CD4-positive, CD25-positive, alpha-beta regulatory T cell (primary cell): ENCODE measurements at regions not wholly inside any gene's neighbourhood (a gene's known extent, or its start where the extent isn't known, plus 50 kb on each side); places are given as distances from the start of the nearest gene placed in this dataset.

ENCODE experiments used
- ATAC-seq, 2 donors: fragments of 150-1000 bp; cut with Tn5 transposase; one replicate each; pipeline ENCODE4 v1.10.0; 2021; ENCODE audit warnings: low read depth in 2 of 2, moderate number of reproducible peaks in 2 of 2, moderate library complexity in 1 of 2
- DNase-seq, 3 donors: peaks; one replicate each; pipeline versions ENCODE4 v3.0.0 to v3.0.0-alpha.2; 2012 to 2022; ENCODE audit warnings: mixed read lengths in 1 of 3
- H3K27ac ChIP-seq: one replicate; pipeline ENCODE4 v1.7.0; 2013; ENCODE audit warnings: mild to moderate bottlenecking, low read length; ENCODE audit not compliant: insufficient read depth, poor library complexity, severe bottlenecking
- H3K27me3 ChIP-seq: one replicate; pipeline ENCODE4 v1.7.0; 2013; ENCODE audit warnings: low read length; ENCODE audit not compliant: control insufficient read depth, insufficient read depth
- H3K36me3 ChIP-seq: one replicate; pipeline ENCODE4 v1.7.0; 2013; ENCODE audit warnings: mild to moderate bottlenecking, low read length, moderate library complexity; ENCODE audit not compliant: control insufficient read depth, insufficient read depth
- H3K4me1 ChIP-seq: 2 replicates; pipeline ENCODE4 v1.7.0; 2013; ENCODE audit warnings: mild to moderate bottlenecking, low read length; ENCODE audit not compliant: insufficient read depth, control insufficient read depth, poor library complexity, severe bottlenecking
- H3K4me3 ChIP-seq: one replicate; pipeline ENCODE4 v1.7.0; 2013; ENCODE audit warnings: low read depth, mild to moderate bottlenecking, low read length, moderate library complexity
- H3K9me3 ChIP-seq, 2 experiments: 1 replicate in 1 of 2; 2 replicates in 1 of 2; pipeline ENCODE4 v1.7.0; 2013; ENCODE audit warnings: low read length in 2 of 2, mild to moderate bottlenecking in 1 of 2, moderate library complexity in 1 of 2; ENCODE audit not compliant: control insufficient read depth in 2 of 2
- H3K27ac Mint-ChIP-seq, 3 donors: one replicate each; pipeline ENCODE4 v1.8.0; 2020 to 2022; ENCODE audit warnings: mild to moderate bottlenecking in 3 of 3, mixed read lengths in 3 of 3, moderate library complexity in 2 of 3
- H3K27me3 Mint-ChIP-seq: one replicate; pipeline ENCODE4 v1.8.0; 2022; ENCODE audit warnings: mild to moderate bottlenecking, mixed read lengths
- H3K36me3 Mint-ChIP-seq: one replicate; pipeline ENCODE4 v1.8.0; 2020; ENCODE audit warnings: mixed read lengths
- H3K4me1 Mint-ChIP-seq, 4 donors: one replicate each; pipeline ENCODE4 v1.8.0; 2020 to 2022; ENCODE audit warnings: mixed read lengths in 4 of 4, mild to moderate bottlenecking in 1 of 4
- H3K4me3 Mint-ChIP-seq, 4 donors: one replicate each; pipeline ENCODE4 v1.8.0; 2020 to 2022; ENCODE audit warnings: mild to moderate bottlenecking in 4 of 4, mixed read lengths in 4 of 4, moderate library complexity in 3 of 4
- H3K9me3 Mint-ChIP-seq, 7 donors: one replicate each; pipeline ENCODE4 v1.8.0; 2020 to 2022; ENCODE audit warnings: mixed read lengths in 7 of 7, mild to moderate bottlenecking in 3 of 7, moderate library complexity in 2 of 7

GRCh38 chr4:77336411-77337142 is 179.6 kb downstream of the CCNG2 start:
- no peak for ATAC-seq

GRCh38 chr4:77342170-77342810 is 185.3 kb downstream of the CCNG2 start:
- Mint-ChIP-seq H3K27me3 (peaks cover 5% of the 10 kb centered on the region), H3K4me3 (no peak overlapping the region), H3K4me1 (no peaks in the 10 kb centered on the region), H3K27ac (no peak overlapping the region), H3K36me3 (no peaks in the 10 kb centered on the region), H3K9me3 (peaks cover 0 to 35% (median 4%) of the 10 kb centered on the region in 7 donors)
- ATAC-seq (no peak), DNase-seq (no peak)
- Histone ChIP-seq H3K4me1 (no peaks in the 10 kb centered on the region), H3K36me3 (no peaks in the 10 kb centered on the region), H3K27me3 (peaks cover 2% of the 10 kb centered on the region), H3K9me3 (peaks cover 9 to 10% of the 10 kb centered on the region in 2 experiments), H3K4me3 (no peak overlapping the region), H3K27ac (no peak overlapping the region)

More at GRCh38 chr4:77336411-77337142, 179.6 kb downstream of the CCNG2 start:
- H3K27ac ChIP-seq: no peak overlapping the region
- H3K4me3 ChIP-seq: no peak overlapping the region
- no peaks in the 10 kb centered on the region for H3K36me3 ChIP-seq
- H3K27me3 Mint-ChIP-seq: peaks cover 5% of the 10 kb centered on the region
- H3K4me3 Mint-ChIP-seq: no peak overlapping the region
- no peaks in the 10 kb centered on the region for H3K27me3 ChIP-seq
- H3K27ac Mint-ChIP-seq: no peak overlapping the region
- DNase-seq: no peak
- peaks cover 0 to 55% (median 16%) of the 10 kb centered on the region in 7 donors for H3K9me3 Mint-ChIP-seq
- H3K4me1 Mint-ChIP-seq: no peaks in the 10 kb centered on the region
- no peaks in the 10 kb centered on the region for H3K4me1 ChIP-seq
- H3K9me3 ChIP-seq: peaks cover 22 to 24% of the 10 kb centered on the region in 2 experiments
- H3K36me3 Mint-ChIP-seq: peaks cover 3% of the 10 kb centered on the region

- peaks cover 2% of the 10 kb centered on the region for H3K27me3 ChIP-seq
- H3K27ac Mint-ChIP-seq: no peak overlapping the region
- no peaks in the 10 kb centered on the region for H3K36me3 ChIP-seq
- H3K27ac ChIP-seq: no peak overlapping the region
- ATAC-seq (no peak), DNase-seq (no peak)
- H3K4me1 Mint-ChIP-seq: no peaks in the 10 kb centered on the region
- H3K4me3 ChIP-seq: no peak overlapping the region
- H3K4me3 Mint-ChIP-seq: no peak overlapping the region
- no peaks in the 10 kb centered on the region for H3K4me1 ChIP-seq
- H3K36me3 Mint-ChIP-seq: no peaks in the 10 kb centered on the region
- H3K27me3 Mint-ChIP-seq: peaks cover 9% of the 10 kb centered on the region
- peaks cover 9 to 10% of the 10 kb centered on the region in 2 experiments for H3K9me3 ChIP-seq
- H3K9me3 Mint-ChIP-seq: peaks cover 0 to 28% (median 3%) of the 10 kb centered on the region in 7 donors
Measured at GRCh38 chr4:77344001-77344400, 187.0 kb downstream of the CCNG2 start.

GRCh38 chr4:77344784-77345183 is 187.8 kb downstream of the CCNG2 start:
- no peak overlapping the region for H3K27ac ChIP-seq
- no peak for ATAC-seq
- H3K9me3 ChIP-seq: peaks cover 9 to 10% of the 10 kb centered on the region in 2 experiments
- no peaks in the 10 kb centered on the region for H3K4me1 ChIP-seq
- DNase-seq: no peak
- H3K36me3 ChIP-seq: no peaks in the 10 kb centered on the region
- Mint-ChIP-seq H3K36me3 (no peaks in the 10 kb centered on the region), H3K4me3 (no peak overlapping the region), H3K4me1 (no peaks in the 10 kb centered on the region), H3K27ac (no peak overlapping the region), H3K27me3 (peaks cover 4% of the 10 kb centered on the region), H3K9me3 (peaks cover 0 to 22% (median 3%) of the 10 kb centered on the region in 7 donors)
- H3K27me3 ChIP-seq: peaks cover 2% of the 10 kb centered on the region
- H3K4me3 ChIP-seq: no peak overlapping the region

DNA sequence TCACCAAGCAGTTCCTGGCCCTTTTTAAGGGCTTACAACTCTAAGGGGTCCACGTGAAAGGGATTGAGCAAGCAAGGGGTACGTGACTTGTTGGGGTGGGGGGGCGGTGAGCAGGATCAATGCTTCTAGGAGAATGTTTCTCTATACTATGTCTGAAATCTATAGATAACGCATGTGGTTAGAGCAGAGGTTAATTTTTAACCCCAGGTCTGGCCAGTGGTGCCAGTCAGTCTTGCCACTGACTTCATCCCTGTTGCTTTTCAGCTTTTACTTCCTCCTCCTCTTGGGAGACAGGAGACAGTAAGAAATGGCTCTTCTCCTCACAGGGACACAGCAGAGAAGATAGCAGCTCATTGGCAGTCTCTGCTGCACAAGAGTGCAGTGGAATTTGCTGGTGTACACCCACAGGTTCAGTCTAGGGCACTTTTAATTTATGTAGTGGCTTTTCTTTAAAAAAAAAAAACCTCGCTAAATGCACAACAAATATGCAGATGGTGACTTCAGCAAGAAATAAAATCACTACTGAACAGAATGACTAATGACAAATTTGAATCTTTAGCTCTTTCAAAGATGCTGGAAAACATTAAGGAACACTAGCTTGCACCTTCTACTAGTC is 190.5 kb downstream of the CCNG2 start:
- no peaks in the 10 kb centered on the region for H3K36me3 Mint-ChIP-seq
- no peak overlapping the region for H3K27ac Mint-ChIP-seq
- peaks cover 2 to 5% of the 10 kb centered on the region in 2 experiments for H3K9me3 ChIP-seq
- peak overlapping the region in 1 of 4 donors; percentile 7 for H3K4me3 Mint-ChIP-seq
- DNase-seq (no peak), ATAC-seq (no peak)
- no peak overlapping the region for H3K4me3 ChIP-seq
- H3K27me3 Mint-ChIP-seq: peaks cover 4% of the 10 kb centered on the region
- no peaks in the 10 kb centered on the region for H3K36me3 ChIP-seq
- H3K9me3 Mint-ChIP-seq: peaks cover 0 to 14% (median 2%) of the 10 kb centered on the region in 7 donors
- no peak overlapping the region for H3K27ac ChIP-seq
- H3K4me1 ChIP-seq: no peaks in the 10 kb centered on the region
- H3K4me1 Mint-ChIP-seq: no peaks in the 10 kb centered on the region
- peaks cover 2% of the 10 kb centered on the region for H3K27me3 ChIP-seq

- no peak overlapping the region for H3K27ac ChIP-seq
- peaks cover 4% of the 10 kb centered on the region for H3K27me3 Mint-ChIP-seq
- H3K4me3 Mint-ChIP-seq: no peak overlapping the region
- no peaks in the 10 kb centered on the region for H3K4me1 Mint-ChIP-seq
- no peak for ATAC-seq
- H3K4me3 ChIP-seq: no peak overlapping the region
- no peaks in the 10 kb centered on the region for H3K4me1 ChIP-seq
- peaks cover 0 to 10% (median 0%) of the 10 kb centered on the region in 7 donors for H3K9me3 Mint-ChIP-seq
- peaks cover 0 to 3% of the 10 kb centered on the region in 2 experiments for H3K9me3 ChIP-seq
- no peaks in the 10 kb centered on the region for H3K36me3 ChIP-seq
- H3K27ac Mint-ChIP-seq: no peak overlapping the region
- DNase-seq: no peak
- H3K36me3 Mint-ChIP-seq: no peaks in the 10 kb centered on the region
- H3K27me3 ChIP-seq: peaks cover 2% of the 10 kb centered on the region
Measured at GRCh38 chr4:77348815-77349214, 191.8 kb downstream of the CCNG2 start.

DNA sequence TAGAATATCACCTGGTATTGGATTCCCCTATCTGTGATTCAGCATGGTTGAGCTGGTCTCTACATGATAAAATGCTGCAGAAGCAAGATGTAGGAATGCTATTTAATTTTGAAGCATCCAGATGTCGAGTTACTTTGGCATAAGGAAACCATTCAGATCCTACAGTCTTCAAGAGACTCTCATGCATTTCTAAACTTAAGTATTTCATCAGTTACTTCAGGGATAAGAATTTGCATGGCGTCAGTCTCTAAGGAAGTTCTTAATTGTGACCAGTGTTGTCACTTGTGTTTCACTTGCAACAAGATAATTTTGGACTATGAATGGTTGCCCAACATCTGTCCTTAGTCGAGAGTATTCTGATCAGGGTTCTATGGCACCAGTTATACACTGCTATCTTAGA is 192.4 kb downstream of the CCNG2 start:
- no peak for ATAC-seq
- no peak overlapping the region for H3K27ac Mint-ChIP-seq
- H3K4me1 Mint-ChIP-seq: no peaks in the 10 kb centered on the region
- Histone ChIP-seq H3K27ac (no peak overlapping the region), H3K4me3 (no peak overlapping the region), H3K9me3 (no peaks in the 10 kb centered on the region), H3K4me1 (no peaks in the 10 kb centered on the region), H3K27me3 (peaks cover 2% of the 10 kb centered on the region), H3K36me3 (no peaks in the 10 kb centered on the region)
- H3K4me3 Mint-ChIP-seq: no peak overlapping the region
- no peak for DNase-seq
- peaks cover 0 to 10% (median 0%) of the 10 kb centered on the region in 7 donors for H3K9me3 Mint-ChIP-seq
- no peaks in the 10 kb centered on the region for H3K36me3 Mint-ChIP-seq
- H3K27me3 Mint-ChIP-seq: peaks cover 4% of the 10 kb centered on the region
